PC-3 (cell line): ENCODE measurements at regions not wholly inside any gene's neighbourhood (a gene's known extent, or its start where the extent isn't known, plus 50 kb on each side); places are given as distances from the start of the nearest gene placed in this dataset.

Experiments used
- ATAC-seq: fragments of 200-7000 bp; cut with Tn5 transposase; 2 replicates; pipeline ENCODE4 v1.9.1; 2020; ENCODE audit warnings: mild to moderate bottlenecking, moderate library complexity
- BruUV-seq: library from RNA; stranded (reverse); fragments of 400-500 nt; replicated peaks from 2 replicates; lab custom pipeline; 2021; lab: Mats Ljungman, UMichigan
- CTCF ChIA-PET: fragments of 300-600 bp; sonication (Branson Sonifier 250); formaldehyde crosslinking; loops from one replicate; lab custom pipeline; 2022; ENCODE audit warnings: antibody characterized with exemption; lab: Charles Lee
- POLR2A ChIA-PET: fragments of 300-600 bp; sonication (Branson Sonifier 250); formaldehyde crosslinking; loops from one replicate; lab custom pipeline; 2022; ENCODE audit warnings: antibody characterized with exemption; ENCODE audit not compliant: unreplicated experiment; lab: Charles Lee
- DNase-seq: peaks from one replicate; pipeline ENCODE4 v3.0.0-alpha.2; 2015
- H2AFZ ChIP-seq: fragments of 300-600 bp; sonication (generic); 2 replicates; pipeline ENCODE4 v1.6.0; 2016; ENCODE audit warnings: antibody characterized with exemption, low read length
- H3F3A ChIP-seq: fragments of 300-600 bp; sonication (generic); one replicate; pipeline ENCODE4 v1.6.0; 2017; ENCODE audit warnings: antibody characterized with exemption, low read length, control low read depth, mild to moderate bottlenecking; ENCODE audit not compliant: unreplicated experiment
- H3K27ac ChIP-seq: fragments of 300-600 bp; sonication (generic); 2 replicates; pipeline ENCODE4 v1.5.1; 2016; ENCODE audit warnings: mild to moderate bottlenecking, low read length
- H3K27me3 ChIP-seq: fragments of 300-600 bp; sonication (generic); 2 replicates; pipeline ENCODE4 v1.6.1; 2016; ENCODE audit warnings: low read length, mixed read lengths
- H3K36me3 ChIP-seq: fragments of 300-600 bp; sonication (generic); 2 replicates; pipeline ENCODE4 v1.6.1; 2016; ENCODE audit warnings: low read depth, mixed run types, low read length, mixed read lengths
- H3K4me1 ChIP-seq: fragments of 300-600 bp; sonication (generic); 2 replicates; pipeline ENCODE4 v1.5.1; 2016; ENCODE audit warnings: low read length; ENCODE audit not compliant: insufficient read depth
- H3K4me2 ChIP-seq: fragments of 300-600 bp; sonication (generic); 2 replicates; pipeline ENCODE4 v1.6.0; 2016; ENCODE audit warnings: low read length
- H3K4me3 ChIP-seq: fragments of 300-600 bp; sonication (generic); 2 replicates; pipeline ENCODE4 v1.5.1; 2016; ENCODE audit warnings: mild to moderate bottlenecking, low read length, mixed read lengths
- H3K79me2 ChIP-seq: fragments of 300-600 bp; sonication (generic); 2 replicates; pipeline ENCODE4 v1.6.1; 2017; ENCODE audit warnings: low read length, mixed read lengths
- H3K9ac ChIP-seq: fragments of 300-600 bp; sonication (generic); 2 replicates; pipeline ENCODE4 v1.6.0; 2016; ENCODE audit warnings: mild to moderate bottlenecking, low read length
- H3K9me2 ChIP-seq: fragments of 300-600 bp; sonication (generic); replicated peaks from 2 replicates; pipeline ENCODE4 v1.6.1; 2016; ENCODE audit warnings: mixed run types, low read length, mixed read lengths
- H3K9me3 ChIP-seq: fragments of 300-600 bp; sonication (generic); 2 replicates; pipeline ENCODE4 v1.6.1; 2016; ENCODE audit warnings: low read length, mixed read lengths
- H4K20me1 ChIP-seq: fragments of 300-600 bp; sonication (generic); 2 replicates; pipeline ENCODE4 v1.6.1; 2016; ENCODE audit warnings: low read length, mixed read lengths
- EZH2 ChIP-seq: fragments of 300-600 bp; sonication (generic); IDR thresholded peaks from one replicate; pipeline ENCODE4 v1.6.1; 2017; ENCODE audit warnings: antibody characterized with exemption, mild to moderate bottlenecking, low read length; ENCODE audit not compliant: unreplicated experiment
- EZH2phosphoT487 ChIP-seq: fragments of 300-600 bp; sonication (generic); IDR thresholded peaks from 2 replicates; pipeline ENCODE4 v1.6.1; 2018; ENCODE audit warnings: mild to moderate bottlenecking, antibody characterized with exemption, low read length, borderline replicate concordance
- intact Hi-C: fragments of 100-400 bp; cut with micrococcal nuclease; formaldehyde crosslinking; loops from 2 replicates; pipeline ENCODE4 v1.9.0; 2023
- TF ChIP-seq, protein P1 (sequence below): fragments of 300-600 bp; sonication (generic); conservative IDR thresholded peaks from 2 replicates; pipeline ENCODE4 v1.5.1; 2017; ENCODE audit warnings: antibody characterized with exemption, low read depth, mild to moderate bottlenecking, low read length

DNA sequence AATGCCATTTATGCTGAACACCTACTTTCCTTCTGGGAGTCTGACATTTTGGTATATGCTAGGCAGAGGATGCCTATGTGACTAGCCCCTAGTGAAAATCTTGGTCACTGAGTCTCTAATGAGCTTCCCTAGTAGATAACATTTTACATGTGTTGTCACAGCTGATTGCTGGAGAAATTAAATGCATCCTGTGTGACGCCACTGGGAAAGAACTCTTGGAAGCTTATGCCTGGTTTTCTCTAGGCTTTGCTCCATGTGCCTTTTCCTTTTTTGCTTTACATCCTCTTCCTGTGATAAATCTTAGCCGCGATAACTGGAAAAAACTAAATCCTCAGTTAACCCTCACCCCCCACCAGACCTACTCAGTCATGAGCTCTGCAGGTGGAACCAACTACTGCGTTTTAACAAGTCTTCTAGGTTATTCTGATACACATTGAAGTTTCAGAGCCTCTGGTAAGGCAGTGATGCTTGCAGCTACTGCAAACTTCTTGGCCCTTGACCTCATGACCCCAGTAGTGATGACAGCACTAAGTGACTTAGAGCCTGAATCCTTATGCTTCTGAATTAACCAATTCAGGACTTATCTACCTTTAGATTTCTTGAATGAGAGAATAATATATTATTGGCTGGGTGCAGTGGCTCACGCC, 292.4 kb upstream of the SOX14 start:
- no peaks in the 10 kb centered on the region for H3K36me3 ChIP-seq
- BruUV-seq = no TSS peak
- H2AFZ ChIP-seq = no peak overlapping the region
- no peaks in the 10 kb centered on the region for H3K9me2 ChIP-seq
- CTCF ChIA-PET = no interaction called here
- no peak overlapping the region for H3K4me2 ChIP-seq
- H3F3A ChIP-seq = no peaks in the 10 kb centered on the region
- H3K9me3 ChIP-seq = no peaks in the 10 kb centered on the region
- DNase-seq = no peak
- H4K20me1 ChIP-seq = no peaks in the 10 kb centered on the region
- no peak overlapping the region for H3K27ac ChIP-seq
- no peaks in the 10 kb centered on the region for H3K79me2 ChIP-seq
- ATAC-seq = no peak
- H3K27me3 ChIP-seq = no peaks in the 10 kb centered on the region
- no peak overlapping the region for H3K4me3 ChIP-seq
- H3K9ac ChIP-seq = no peak overlapping the region
- no peaks in the 10 kb centered on the region for H3K4me1 ChIP-seq
- POLR2A ChIA-PET = no interaction called here
- TF ChIP-seq EZH2 (no peak), EZH2phosphoT487 (no peak)
- TF ChIP-seq, protein P1, sequence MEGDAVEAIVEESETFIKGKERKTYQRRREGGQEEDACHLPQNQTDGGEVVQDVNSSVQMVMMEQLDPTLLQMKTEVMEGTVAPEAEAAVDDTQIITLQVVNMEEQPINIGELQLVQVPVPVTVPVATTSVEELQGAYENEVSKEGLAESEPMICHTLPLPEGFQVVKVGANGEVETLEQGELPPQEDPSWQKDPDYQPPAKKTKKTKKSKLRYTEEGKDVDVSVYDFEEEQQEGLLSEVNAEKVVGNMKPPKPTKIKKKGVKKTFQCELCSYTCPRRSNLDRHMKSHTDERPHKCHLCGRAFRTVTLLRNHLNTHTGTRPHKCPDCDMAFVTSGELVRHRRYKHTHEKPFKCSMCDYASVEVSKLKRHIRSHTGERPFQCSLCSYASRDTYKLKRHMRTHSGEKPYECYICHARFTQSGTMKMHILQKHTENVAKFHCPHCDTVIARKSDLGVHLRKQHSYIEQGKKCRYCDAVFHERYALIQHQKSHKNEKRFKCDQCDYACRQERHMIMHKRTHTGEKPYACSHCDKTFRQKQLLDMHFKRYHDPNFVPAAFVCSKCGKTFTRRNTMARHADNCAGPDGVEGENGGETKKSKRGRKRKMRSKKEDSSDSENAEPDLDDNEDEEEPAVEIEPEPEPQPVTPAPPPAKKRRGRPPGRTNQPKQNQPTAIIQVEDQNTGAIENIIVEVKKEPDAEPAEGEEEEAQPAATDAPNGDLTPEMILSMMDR = no peak
- intact Hi-C loops = no loop called here

DNA sequence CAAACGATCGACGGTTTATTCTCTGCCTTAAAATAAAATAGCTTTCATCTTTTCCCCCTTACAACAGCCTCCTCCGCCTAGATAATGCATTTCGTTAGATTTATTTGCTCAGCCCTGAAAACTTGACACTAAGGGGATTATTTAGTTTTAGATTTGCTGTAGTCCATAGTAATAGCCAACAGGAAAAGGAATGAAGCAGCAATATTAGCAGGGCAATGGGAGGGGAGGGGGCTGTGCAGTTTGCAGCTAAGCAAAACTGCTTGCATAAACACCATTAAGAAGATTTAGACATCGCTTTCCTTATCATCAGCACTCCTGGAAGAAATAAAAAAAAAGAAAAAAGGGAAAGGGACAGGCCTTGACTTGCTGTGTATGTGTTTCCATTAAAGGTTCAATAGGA, 286.5 kb upstream of the SOX14 start:
- Histone ChIP-seq H3K9me3 (no peaks in the 10 kb centered on the region), H3K9me2 (no peaks in the 10 kb centered on the region), H3K4me3 (no peak overlapping the region), H3F3A (no peaks in the 10 kb centered on the region), H3K36me3 (no peaks in the 10 kb centered on the region), H3K4me1 (no peaks in the 10 kb centered on the region), H3K4me2 (no peak overlapping the region), H3K79me2 (no peaks in the 10 kb centered on the region), H3K27me3 (no peaks in the 10 kb centered on the region), H3K9ac (no peak overlapping the region), H3K27ac (no peak overlapping the region), H4K20me1 (no peaks in the 10 kb centered on the region), H2AFZ (no peak overlapping the region)
- DNase-seq (no peak), ATAC-seq (no peak)
- BruUV-seq = no TSS peak
- POLR2A ChIA-PET = no interaction called here
- CTCF ChIA-PET = no interaction called here
- no peak for TF ChIP-seq EZH2
- no peak for TF ChIP-seq EZH2phosphoT487
- TF ChIP-seq, protein P1 = no peak
- intact Hi-C loops = no loop called here

DNA sequence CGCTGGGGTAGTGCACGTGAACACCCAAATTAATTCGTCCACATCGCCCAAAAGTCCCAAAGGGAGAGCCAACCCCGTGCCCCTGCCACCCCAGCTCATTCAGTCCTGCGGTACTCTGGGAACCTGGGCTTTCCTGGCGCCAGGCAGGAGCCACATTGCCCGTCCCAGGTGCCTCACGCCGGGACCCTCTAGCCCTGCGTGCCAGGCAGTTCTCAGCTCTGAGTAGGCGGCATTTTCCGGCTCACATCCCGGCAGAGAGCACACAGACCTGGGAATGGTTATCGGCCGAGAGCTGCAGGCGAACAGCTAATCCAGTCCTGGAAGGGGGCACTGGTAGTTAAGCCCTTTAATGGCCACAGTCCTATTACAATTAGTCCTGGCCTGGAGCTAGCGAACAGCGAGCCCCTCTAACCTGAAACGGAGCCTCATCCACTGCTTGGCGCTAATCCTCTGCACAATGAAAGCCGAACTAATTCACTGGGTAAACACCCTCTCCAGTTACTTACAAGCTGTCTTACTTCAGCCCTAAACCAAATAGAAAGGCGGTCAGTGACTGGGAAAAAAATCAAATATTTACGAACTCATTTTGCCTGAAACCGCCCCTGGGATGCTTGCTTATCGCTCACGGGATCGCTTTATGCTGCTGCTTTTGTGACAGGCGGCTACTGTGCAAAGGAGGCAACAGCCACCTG, 254.6 kb upstream of the SOX14 start:
- Histone ChIP-seq H3K36me3 (no peaks in the 10 kb centered on the region), H3K4me3 (no peak overlapping the region)
- CTCF ChIA-PET = no interaction called here

More for the DNA sequence above, 254.6 kb upstream of the SOX14 start:
- Histone ChIP-seq H3K9ac (no peak overlapping the region), H3K79me2 (no peaks in the 10 kb centered on the region), H3K9me2 (no peaks in the 10 kb centered on the region), H3F3A (no peaks in the 10 kb centered on the region), H3K4me1 (no peaks in the 10 kb centered on the region), H2AFZ (no peak overlapping the region), H3K9me3 (no peaks in the 10 kb centered on the region), H3K4me2 (no peak overlapping the region), H3K27ac (no peak overlapping the region), H4K20me1 (no peaks in the 10 kb centered on the region), H3K27me3 (peaks cover 28% of the 10 kb centered on the region)
- intact Hi-C loops = no loop called here
- DNase-seq (no peak), ATAC-seq (no peak)
- no TSS peak for BruUV-seq
- POLR2A ChIA-PET = no interaction called here
- TF ChIP-seq EZH2 (no peak), EZH2phosphoT487 (no peak)
- TF ChIP-seq, protein P1 = no peak
